ENCODE measurements at regions not wholly inside any gene's neighbourhood (a gene's known extent, or its start where the extent isn't known, plus 50 kb on each side); places are given as distances from the start of the nearest gene placed in this dataset.

DNA sequence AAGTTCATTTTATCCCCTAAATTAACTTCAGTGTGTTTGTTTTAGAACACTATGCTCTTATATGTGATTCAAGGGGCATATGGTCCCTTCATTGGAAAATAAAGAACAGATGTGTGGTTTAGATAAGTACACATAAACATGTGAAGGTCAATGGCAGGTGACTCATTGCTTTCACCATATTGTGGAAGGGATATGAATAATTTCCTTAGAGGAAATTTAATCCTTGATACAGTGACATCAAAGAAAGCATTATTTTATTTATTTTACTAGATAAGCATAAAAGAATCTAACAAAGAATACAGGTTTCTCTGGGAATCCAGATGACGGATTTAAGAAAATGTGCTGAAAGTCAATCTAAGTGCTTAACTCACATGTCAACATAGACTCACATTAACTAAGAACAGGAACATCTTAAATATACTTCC lies 373.5 kb downstream of the KCTD12 start:
- no peak for TF ChIP-seq CTCF (IDR thresholded peaks at IDR 0.05; ENCODE audit: low read depth, low read length)
- no peak for TF ChIP-seq EZH2phosphoT487 (IDR thresholded peaks at IDR 0.05; ENCODE audit: low read depth)
